Liver (tissue), 8 donors: ENCODE measurements at regions not wholly inside any gene's neighbourhood (a gene's known extent, or its start where the extent isn't known, plus 50 kb on each side); places are given as distances from the start of the nearest gene placed in this dataset.

Experiments
- DNase-seq: peaks from one replicate; pipeline ENCODE4 v3.0.0-alpha.2; 2017; ENCODE audit warnings: low spot score
- H3K27ac ChIP-seq, 2 donors: one replicate each; pipeline ENCODE4 v1.7.0; 2013; ENCODE audit warnings: inconsistent platforms in 2 of 2, low read length in 2 of 2, control low read depth in 1 of 2, low read depth in 1 of 2, mild to moderate bottlenecking in 1 of 2
- H3K27me3 ChIP-seq, 4 donors: one replicate each; pipeline versions ENCODE4 v1.6.1 to v1.7.0; 2013; ENCODE audit warnings: low read length in 3 of 4, inconsistent platforms in 1 of 4, mild to moderate bottlenecking in 1 of 4, moderate library complexity in 1 of 4; ENCODE audit not compliant: control insufficient read depth in 4 of 4, insufficient read depth in 4 of 4
- H3K36me3 ChIP-seq, 4 donors: one replicate each; pipeline versions ENCODE4 v1.6.1 to v1.7.0; 2013; ENCODE audit warnings: low read length in 3 of 4, mild to moderate bottlenecking in 3 of 4, low read depth in 1 of 4, moderate library complexity in 1 of 4; ENCODE audit not compliant: control insufficient read depth in 4 of 4, insufficient read depth in 3 of 4
- H3K4me1 ChIP-seq, 4 donors: one replicate each; pipeline versions ENCODE4 v1.6.1 to v1.7.0; 2013; ENCODE audit warnings: low read length in 3 of 4, mild to moderate bottlenecking in 3 of 4, moderate library complexity in 1 of 4; ENCODE audit not compliant: control insufficient read depth in 4 of 4, insufficient read depth in 4 of 4
- H3K4me3 ChIP-seq, 3 donors: one replicate each; pipeline versions ENCODE4 v1.6.1 to v1.7.0; 2013; ENCODE audit warnings: low read length in 3 of 3, control low read depth in 1 of 3, low read depth in 1 of 3, mild to moderate bottlenecking in 1 of 3
- H3K9ac ChIP-seq, 2 donors: one replicate each; pipeline ENCODE4 v1.7.0; 2013; ENCODE audit warnings: low read length in 2 of 2, mild to moderate bottlenecking in 2 of 2, moderate library complexity in 2 of 2, control low read depth in 1 of 2, low read depth in 1 of 2
- H3K9me3 ChIP-seq, 4 donors: one replicate each; pipeline versions ENCODE4 v1.6.1 to v1.7.0; 2013; ENCODE audit warnings: low read length in 3 of 4; ENCODE audit not compliant: control insufficient read depth in 4 of 4
- FOXA1 ChIP-seq: IDR thresholded peaks from 2 replicates; pipeline ENCODE4 v1.6.1; 2016; ENCODE audit warnings: antibody characterized with exemption
- FOXA2 ChIP-seq: IDR thresholded peaks from 2 replicates; pipeline ENCODE4 v1.6.1; 2016; ENCODE audit warnings: antibody characterized with exemption
- GABPA ChIP-seq, 2 donors: IDR thresholded peaks in 1 of 2; conservative IDR thresholded peaks in 1 of 2; 2 replicates each; pipeline ENCODE4 v1.6.1; 2016; ENCODE audit warnings: antibody characterized with exemption in 2 of 2, mild to moderate bottlenecking in 1 of 2, moderate library complexity in 1 of 2
- HNF4A ChIP-seq, 2 donors: conservative IDR thresholded peaks; 2 replicates each; pipeline ENCODE4 v1.6.1; 2016; ENCODE audit warnings: antibody characterized with exemption in 2 of 2, mild to moderate bottlenecking in 2 of 2
- HNF4G ChIP-seq: IDR thresholded peaks from 2 replicates; pipeline ENCODE4 v1.6.1; 2016; ENCODE audit warnings: antibody characterized with exemption
- JUND ChIP-seq, 2 donors: IDR thresholded peaks; 2 replicates each; pipeline ENCODE4 v1.6.1; 2016; ENCODE audit warnings: antibody characterized with exemption in 2 of 2
- RXRA ChIP-seq, 2 donors: IDR thresholded peaks; 2 replicates each; pipeline ENCODE4 v1.6.1; 2017 to 2018; ENCODE audit warnings: antibody characterized with exemption in 2 of 2, mild to moderate bottlenecking in 1 of 2
- TAF1 ChIP-seq: conservative IDR thresholded peaks from 2 replicates; pipeline ENCODE4 v1.6.1; 2016; ENCODE audit warnings: antibody characterized with exemption, mild to moderate bottlenecking
- YY1 ChIP-seq: IDR thresholded peaks from 2 replicates; pipeline ENCODE4 v1.6.1; 2016; ENCODE audit warnings: antibody characterized with exemption, mild to moderate bottlenecking
- WGBS: extraction: QIAGEN DNeasy Blood & Tissue Kit; methylation state at CpG from one replicate; pipeline ENCODE4 v1.1.7; 2013; 5-methylcytosine and 5-hydroxymethylcytosine counted together
- TF ChIP-seq, protein P1 (sequence below): IDR thresholded peaks from 2 replicates; pipeline ENCODE4 v1.6.1; 2016; ENCODE audit warnings: antibody characterized with exemption
- TF ChIP-seq, protein P2 (sequence below): fragments of 150-350 bp; IDR thresholded peaks from 2 replicates; pipeline ENCODE4 v1.5.1; 2017; ENCODE audit warnings: improper control_type of control experiment, low read depth, low read length; ENCODE audit not compliant: missing input control
- TF ChIP-seq, protein P3 (sequence below): IDR thresholded peaks from 2 replicates; pipeline ENCODE4 v1.6.1; 2016; ENCODE audit warnings: antibody characterized with exemption
- TF ChIP-seq, protein P4 (sequence below): IDR thresholded peaks from 2 replicates; pipeline ENCODE4 v1.6.1; 2016; ENCODE audit warnings: antibody characterized with exemption, mild to moderate bottlenecking
- donor health status: healthy.
- donor health status: healthy.
- donor health status: healthy.
- donor health status: healthy.
- donor health status: healthy.

DNA sequence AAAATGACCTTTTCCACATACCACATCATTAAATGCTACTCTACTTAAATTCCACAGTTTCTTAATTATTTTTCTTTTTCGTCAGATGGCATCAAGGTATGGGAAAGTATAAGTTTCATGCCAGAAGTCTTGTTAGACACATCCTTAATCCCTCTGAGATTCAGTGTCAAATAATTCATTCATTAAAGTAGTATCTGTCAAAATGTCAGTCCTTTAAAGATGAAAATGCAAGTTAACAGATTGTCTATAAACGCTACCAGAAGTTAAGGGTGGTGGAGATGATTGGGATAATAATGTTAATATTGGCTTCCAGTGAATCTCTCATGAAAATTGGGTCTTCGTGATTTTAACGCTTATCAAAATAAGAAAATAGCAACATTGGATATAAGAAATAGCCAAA is 504.2 kb upstream of the LINC00305 start:
- Histone ChIP-seq H3K9ac (no peak overlapping the region), H3K4me1 (no peaks in the 10 kb centered on the region)
- 58% methylated on average over 4 of the region's 4 CpGs for WGBS

DNA sequence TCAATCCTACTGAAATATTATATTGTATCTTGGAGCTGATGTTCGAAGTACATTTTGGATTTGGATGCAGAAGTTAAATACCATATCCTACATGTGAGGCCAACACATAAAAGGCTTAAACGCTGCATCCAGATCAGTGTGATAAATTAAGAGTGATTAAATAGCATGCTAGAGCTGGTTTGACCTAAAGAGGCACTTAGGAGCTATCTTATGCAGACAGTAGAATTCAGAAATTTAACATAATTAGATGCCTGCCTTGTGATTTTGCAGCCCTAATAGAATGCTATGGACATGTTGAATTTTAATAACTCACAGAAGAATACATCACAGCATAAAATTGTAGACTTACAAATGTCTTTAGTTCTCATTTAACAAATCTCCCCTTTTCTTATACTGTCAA is 501.2 kb upstream of the LINC00305 start:
- no peak for DNase-seq
- H3K27me3 ChIP-seq, result no peaks in the 10 kb centered on the region
- H3K27ac ChIP-seq, result no peak overlapping the region
- no peak for TF ChIP-seq HNF4G
- no peak for TF ChIP-seq TAF1
- no peak for TF ChIP-seq FOXA1
- no peak for TF ChIP-seq FOXA2
- no peak for TF ChIP-seq RXRA (IDR thresholded peaks at IDR 0.05)
- TF ChIP-seq, protein P1, sequence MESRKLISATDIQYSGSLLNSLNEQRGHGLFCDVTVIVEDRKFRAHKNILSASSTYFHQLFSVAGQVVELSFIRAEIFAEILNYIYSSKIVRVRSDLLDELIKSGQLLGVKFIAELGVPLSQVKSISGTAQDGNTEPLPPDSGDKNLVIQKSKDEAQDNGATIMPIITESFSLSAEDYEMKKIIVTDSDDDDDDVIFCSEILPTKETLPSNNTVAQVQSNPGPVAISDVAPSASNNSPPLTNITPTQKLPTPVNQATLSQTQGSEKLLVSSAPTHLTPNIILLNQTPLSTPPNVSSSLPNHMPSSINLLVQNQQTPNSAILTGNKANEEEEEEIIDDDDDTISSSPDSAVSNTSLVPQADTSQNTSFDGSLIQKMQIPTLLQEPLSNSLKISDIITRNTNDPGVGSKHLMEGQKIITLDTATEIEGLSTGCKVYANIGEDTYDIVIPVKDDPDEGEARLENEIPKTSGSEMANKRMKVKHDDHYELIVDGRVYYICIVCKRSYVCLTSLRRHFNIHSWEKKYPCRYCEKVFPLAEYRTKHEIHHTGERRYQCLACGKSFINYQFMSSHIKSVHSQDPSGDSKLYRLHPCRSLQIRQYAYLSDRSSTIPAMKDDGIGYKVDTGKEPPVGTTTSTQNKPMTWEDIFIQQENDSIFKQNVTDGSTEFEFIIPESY, result no peak
- TF ChIP-seq, protein P2, sequence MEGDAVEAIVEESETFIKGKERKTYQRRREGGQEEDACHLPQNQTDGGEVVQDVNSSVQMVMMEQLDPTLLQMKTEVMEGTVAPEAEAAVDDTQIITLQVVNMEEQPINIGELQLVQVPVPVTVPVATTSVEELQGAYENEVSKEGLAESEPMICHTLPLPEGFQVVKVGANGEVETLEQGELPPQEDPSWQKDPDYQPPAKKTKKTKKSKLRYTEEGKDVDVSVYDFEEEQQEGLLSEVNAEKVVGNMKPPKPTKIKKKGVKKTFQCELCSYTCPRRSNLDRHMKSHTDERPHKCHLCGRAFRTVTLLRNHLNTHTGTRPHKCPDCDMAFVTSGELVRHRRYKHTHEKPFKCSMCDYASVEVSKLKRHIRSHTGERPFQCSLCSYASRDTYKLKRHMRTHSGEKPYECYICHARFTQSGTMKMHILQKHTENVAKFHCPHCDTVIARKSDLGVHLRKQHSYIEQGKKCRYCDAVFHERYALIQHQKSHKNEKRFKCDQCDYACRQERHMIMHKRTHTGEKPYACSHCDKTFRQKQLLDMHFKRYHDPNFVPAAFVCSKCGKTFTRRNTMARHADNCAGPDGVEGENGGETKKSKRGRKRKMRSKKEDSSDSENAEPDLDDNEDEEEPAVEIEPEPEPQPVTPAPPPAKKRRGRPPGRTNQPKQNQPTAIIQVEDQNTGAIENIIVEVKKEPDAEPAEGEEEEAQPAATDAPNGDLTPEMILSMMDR, result no peak
- TF ChIP-seq YY1, result no peak
- H3K9me3 ChIP-seq, result peaks cover 0 to 3% (median 0%) of the 10 kb centered on the region in 4 donors
- H3K4me3 ChIP-seq, result no peak overlapping the region
- 58% methylated on average over 2 of the region's 2 CpGs for WGBS
- H3K4me1 ChIP-seq, result no peaks in the 10 kb centered on the region
- no peak overlapping the region for H3K9ac ChIP-seq
- no peaks in the 10 kb centered on the region for H3K36me3 ChIP-seq

More for the DNA sequence above, 504.2 kb upstream of the LINC00305 start:
- no peaks in the 10 kb centered on the region for H3K9me3 ChIP-seq
- no peak for DNase-seq
- TF ChIP-seq FOXA1, result no peak
- H3K4me3 ChIP-seq, result no peak overlapping the region
- no peaks in the 10 kb centered on the region for H3K36me3 ChIP-seq
- H3K27ac ChIP-seq, result no peak overlapping the region
- H3K27me3 ChIP-seq, result no peaks in the 10 kb centered on the region

DNA sequence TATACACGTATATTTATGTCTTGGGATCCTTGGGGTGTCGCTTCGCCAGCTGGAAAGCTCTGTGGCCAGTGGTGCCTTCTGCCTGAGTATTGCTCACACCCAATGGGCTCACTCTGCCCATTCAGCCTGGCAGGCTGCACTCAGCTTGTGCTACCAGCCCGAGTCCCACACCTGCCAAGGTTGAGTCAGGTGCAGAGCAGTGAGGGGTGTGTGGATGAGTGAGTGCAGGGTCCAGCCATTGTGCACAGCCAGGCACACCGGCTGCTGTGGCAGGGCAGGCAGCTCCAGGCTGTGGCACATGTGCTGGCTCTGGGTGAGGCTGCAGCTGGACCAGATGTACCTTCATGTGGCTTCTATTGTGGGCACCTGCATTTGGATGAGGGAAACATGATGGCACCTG is 496.9 kb upstream of the LINC00305 start:
- H3K27me3 ChIP-seq, result no peaks in the 10 kb centered on the region
- no peaks in the 10 kb centered on the region for H3K4me1 ChIP-seq
- no peak for TF ChIP-seq JUND (IDR thresholded peaks at IDR 0.05)
- TF ChIP-seq GABPA (IDR thresholded peaks at IDR 0.05 in 1 of 2, conservative IDR thresholded peaks at IDR 0.05 in 1 of 2), result no peak
- TF ChIP-seq, protein P3, sequence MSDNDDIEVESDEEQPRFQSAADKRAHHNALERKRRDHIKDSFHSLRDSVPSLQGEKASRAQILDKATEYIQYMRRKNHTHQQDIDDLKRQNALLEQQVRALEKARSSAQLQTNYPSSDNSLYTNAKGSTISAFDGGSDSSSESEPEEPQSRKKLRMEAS, result no peak
- TF ChIP-seq TAF1, result no peak
- no peak overlapping the region for H3K4me3 ChIP-seq
- H3K9me3 ChIP-seq, result peaks cover 0 to 3% (median 0%) of the 10 kb centered on the region in 4 donors
- no peak overlapping the region for H3K9ac ChIP-seq
- H3K36me3 ChIP-seq, result no peaks in the 10 kb centered on the region
- WGBS, result 85% methylated on average over 5 of the region's 5 CpGs
- H3K27ac ChIP-seq, result no peak overlapping the region
- no peak for DNase-seq

DNA sequence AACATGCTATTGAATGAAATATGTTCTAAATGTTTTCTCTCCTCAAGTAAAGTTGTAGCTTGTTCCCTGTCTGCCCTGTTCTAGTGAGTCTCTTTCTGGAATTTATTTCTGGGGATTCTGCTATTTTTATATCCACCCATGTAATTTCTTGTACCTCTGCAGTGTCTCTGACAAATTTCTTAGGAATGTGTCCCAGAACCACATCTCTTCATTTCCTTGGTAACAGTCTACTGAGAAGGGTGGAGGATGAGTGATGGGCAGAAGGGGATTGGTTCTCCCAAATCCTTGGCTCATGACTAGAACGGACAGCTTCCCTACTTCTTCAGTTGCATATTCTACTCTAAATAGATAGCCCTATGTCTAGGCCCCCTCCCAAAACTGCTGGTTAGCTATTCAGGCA is 490.6 kb upstream of the LINC00305 start:
- H3K9me3 ChIP-seq, result no peaks in the 10 kb centered on the region
- H3K9ac ChIP-seq, result no peak overlapping the region
- DNase-seq, result no peak
- no peaks in the 10 kb centered on the region for H3K4me1 ChIP-seq
- no peak overlapping the region for H3K27ac ChIP-seq
- WGBS, result 67% methylated on average over 1 of the region's 1 CpG
- H3K4me3 ChIP-seq, result no peak overlapping the region
- H3K27me3 ChIP-seq, result peaks cover 0 to 3% (median 0%) of the 10 kb centered on the region in 4 donors
- H3K36me3 ChIP-seq, result no peaks in the 10 kb centered on the region
- TF ChIP-seq FOXA2 (no peak), TAF1 (no peak), HNF4A (conservative IDR thresholded peaks at IDR 0.05) (no peak)
- TF ChIP-seq, protein P3, result no peak
- TF ChIP-seq, protein P4, sequence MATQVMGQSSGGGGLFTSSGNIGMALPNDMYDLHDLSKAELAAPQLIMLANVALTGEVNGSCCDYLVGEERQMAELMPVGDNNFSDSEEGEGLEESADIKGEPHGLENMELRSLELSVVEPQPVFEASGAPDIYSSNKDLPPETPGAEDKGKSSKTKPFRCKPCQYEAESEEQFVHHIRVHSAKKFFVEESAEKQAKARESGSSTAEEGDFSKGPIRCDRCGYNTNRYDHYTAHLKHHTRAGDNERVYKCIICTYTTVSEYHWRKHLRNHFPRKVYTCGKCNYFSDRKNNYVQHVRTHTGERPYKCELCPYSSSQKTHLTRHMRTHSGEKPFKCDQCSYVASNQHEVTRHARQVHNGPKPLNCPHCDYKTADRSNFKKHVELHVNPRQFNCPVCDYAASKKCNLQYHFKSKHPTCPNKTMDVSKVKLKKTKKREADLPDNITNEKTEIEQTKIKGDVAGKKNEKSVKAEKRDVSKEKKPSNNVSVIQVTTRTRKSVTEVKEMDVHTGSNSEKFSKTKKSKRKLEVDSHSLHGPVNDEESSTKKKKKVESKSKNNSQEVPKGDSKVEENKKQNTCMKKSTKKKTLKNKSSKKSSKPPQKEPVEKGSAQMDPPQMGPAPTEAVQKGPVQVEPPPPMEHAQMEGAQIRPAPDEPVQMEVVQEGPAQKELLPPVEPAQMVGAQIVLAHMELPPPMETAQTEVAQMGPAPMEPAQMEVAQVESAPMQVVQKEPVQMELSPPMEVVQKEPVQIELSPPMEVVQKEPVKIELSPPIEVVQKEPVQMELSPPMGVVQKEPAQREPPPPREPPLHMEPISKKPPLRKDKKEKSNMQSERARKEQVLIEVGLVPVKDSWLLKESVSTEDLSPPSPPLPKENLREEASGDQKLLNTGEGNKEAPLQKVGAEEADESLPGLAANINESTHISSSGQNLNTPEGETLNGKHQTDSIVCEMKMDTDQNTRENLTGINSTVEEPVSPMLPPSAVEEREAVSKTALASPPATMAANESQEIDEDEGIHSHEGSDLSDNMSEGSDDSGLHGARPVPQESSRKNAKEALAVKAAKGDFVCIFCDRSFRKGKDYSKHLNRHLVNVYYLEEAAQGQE, result no peak
- TF ChIP-seq, protein P1, result no peak
